ENCODE measurements at regions not wholly inside any gene's neighbourhood (a gene's known extent, or its start where the extent isn't known, plus 50 kb on each side); places are given as distances from the start of the nearest gene placed in this dataset.

DNA sequence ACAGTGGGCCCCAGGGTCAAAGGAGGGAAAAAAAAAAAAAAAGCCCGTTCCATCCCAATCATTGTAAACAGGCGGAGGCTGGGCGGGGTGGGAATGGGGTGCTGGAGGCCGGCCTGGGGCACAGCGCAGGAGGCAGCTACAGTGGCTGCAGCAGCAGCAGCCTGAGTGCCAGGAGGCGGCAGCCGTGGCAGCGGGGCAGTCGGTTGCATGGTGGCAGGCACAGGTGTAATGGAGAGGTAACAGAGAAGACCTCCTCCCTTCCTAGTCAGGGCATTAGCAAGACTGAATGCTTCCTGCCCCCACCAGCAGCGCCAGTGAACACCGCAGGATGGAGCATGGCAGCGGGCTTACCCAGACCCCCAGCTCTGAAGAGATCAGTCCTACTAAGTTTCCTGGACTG lies 279.1 kb upstream of the TTC14 start:
- Histone ChIP-seq H3K27ac (no peak overlapping the region), H3K9me3 (no peaks in the 10 kb centered on the region), H3K4me3 (no peak overlapping the region), H3K4me1 (no peaks in the 10 kb centered on the region), H3K27me3 (peaks cover 0 to 4% (median 0%) of the 10 kb centered on the region in 9 donors), H3K36me3 (no peaks in the 10 kb centered on the region)
- intact Hi-C loops (cut with DNase I): no loop called here
- no peak for ATAC-seq
- no peak for DNase-seq
- WGBS, 4 donors: 89 to 94% (median 92%) methylated on average over 12 of the region's 12 CpGs
- no peak for TF ChIP-seq POLR2A (IDR thresholded peaks at IDR 0.05)
- TF ChIP-seq, protein P1, sequence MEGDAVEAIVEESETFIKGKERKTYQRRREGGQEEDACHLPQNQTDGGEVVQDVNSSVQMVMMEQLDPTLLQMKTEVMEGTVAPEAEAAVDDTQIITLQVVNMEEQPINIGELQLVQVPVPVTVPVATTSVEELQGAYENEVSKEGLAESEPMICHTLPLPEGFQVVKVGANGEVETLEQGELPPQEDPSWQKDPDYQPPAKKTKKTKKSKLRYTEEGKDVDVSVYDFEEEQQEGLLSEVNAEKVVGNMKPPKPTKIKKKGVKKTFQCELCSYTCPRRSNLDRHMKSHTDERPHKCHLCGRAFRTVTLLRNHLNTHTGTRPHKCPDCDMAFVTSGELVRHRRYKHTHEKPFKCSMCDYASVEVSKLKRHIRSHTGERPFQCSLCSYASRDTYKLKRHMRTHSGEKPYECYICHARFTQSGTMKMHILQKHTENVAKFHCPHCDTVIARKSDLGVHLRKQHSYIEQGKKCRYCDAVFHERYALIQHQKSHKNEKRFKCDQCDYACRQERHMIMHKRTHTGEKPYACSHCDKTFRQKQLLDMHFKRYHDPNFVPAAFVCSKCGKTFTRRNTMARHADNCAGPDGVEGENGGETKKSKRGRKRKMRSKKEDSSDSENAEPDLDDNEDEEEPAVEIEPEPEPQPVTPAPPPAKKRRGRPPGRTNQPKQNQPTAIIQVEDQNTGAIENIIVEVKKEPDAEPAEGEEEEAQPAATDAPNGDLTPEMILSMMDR (IDR thresholded peaks at IDR 0.05): no peak

DNA sequence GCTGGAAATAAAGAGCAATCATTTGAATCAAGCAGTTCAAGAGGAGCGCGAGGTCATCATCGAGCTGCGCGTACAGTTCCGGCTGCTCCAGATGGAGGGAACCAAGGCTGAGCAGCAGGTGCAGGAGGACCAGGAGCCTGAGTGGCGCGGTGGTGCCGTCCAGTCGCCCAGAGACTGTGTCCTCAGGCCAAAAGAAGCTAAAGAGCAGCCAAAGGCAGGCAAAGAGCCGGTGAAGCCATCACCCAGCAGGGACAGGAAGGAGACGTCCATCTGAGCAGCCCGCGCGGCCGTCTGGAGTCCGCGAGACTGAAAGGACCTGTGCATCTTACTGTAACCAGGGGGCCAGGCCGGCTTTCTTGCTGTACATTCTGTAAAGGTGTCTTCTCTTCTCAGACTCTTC lies 277.2 kb upstream of the TTC14 start:
- intact Hi-C loops (cut with DNase I): no loop called here
- DNase-seq: no peak
- WGBS, 4 donors: 80 to 90% (median 88%) methylated on average over 19 of the region's 19 CpGs
- Histone ChIP-seq H3K4me1 (no peaks in the 10 kb centered on the region), H3K36me3 (no peaks in the 10 kb centered on the region), H3K9me3 (no peaks in the 10 kb centered on the region), H3K4me3 (no peak overlapping the region), H3K27ac (no peak overlapping the region), H3K27me3 (no peaks in the 10 kb centered on the region)
- ATAC-seq: no peak
- no peak for TF ChIP-seq POLR2A (IDR thresholded peaks at IDR 0.05)
- TF ChIP-seq, protein P1 (IDR thresholded peaks at IDR 0.05): no peak

DNA sequence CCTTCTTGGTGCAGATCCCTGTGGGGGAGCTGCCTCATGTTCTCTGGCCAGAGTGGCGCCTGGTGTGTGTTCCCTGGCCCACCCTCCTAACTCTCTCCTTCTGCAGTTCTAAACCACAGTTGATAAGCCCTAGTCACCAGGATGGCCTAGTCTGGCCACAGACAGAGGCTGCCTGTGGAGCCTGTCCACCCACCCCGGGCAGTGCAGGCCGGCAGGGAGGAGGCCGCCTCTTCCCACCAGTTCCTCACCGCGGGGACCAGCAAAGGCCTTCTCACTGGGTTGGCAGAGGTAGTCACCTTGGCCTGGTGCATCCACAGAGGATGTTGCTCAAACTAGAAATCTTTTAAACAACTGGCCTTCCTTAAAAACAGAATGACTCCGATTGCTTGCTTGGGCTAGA lies 276.4 kb upstream of the TTC14 start:
- Histone ChIP-seq H3K9me3 (no peaks in the 10 kb centered on the region), H3K27ac (no peak overlapping the region), H3K4me3 (no peak overlapping the region), H3K27me3 (no peaks in the 10 kb centered on the region), H3K36me3 (no peaks in the 10 kb centered on the region), H3K4me1 (no peaks in the 10 kb centered on the region)
- TF ChIP-seq, protein P1 (IDR thresholded peaks at IDR 0.05): no peak
- TF ChIP-seq POLR2A (IDR thresholded peaks at IDR 0.05): no peak
- ATAC-seq (no peak), DNase-seq (no peak)
- WGBS, 4 donors: 78 to 87% (median 85%) methylated on average over 5 to 7 of the region's 7 CpGs
- intact Hi-C loops (cut with DNase I): no loop called here

DNA sequence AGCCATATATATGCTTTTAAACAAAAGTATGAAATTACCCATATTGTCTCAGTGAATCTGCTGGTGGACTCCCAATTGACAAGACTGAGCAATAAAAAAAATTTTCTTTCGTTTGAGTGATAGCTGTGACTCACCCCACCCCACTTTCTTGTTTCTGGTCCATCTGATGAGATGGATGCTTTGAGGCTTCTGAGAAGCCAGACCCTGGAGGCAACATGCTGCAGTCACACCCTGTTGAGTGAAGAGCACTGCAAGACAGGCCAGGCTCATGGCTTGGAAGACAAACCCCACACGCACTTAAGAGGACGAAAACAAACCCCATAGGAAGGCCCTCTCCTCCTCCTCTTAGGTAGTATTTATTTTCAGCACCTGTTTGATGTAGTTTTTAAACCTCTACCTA lies 276.0 kb upstream of the TTC14 start:
- WGBS, 4 donors: 60 to 68% (median 63%) methylated on average over 3 of the region's 3 CpGs
- DNase-seq (no peak), ATAC-seq (no peak)
- Histone ChIP-seq H3K4me1 (no peaks in the 10 kb centered on the region), H3K4me3 (no peak overlapping the region), H3K36me3 (no peaks in the 10 kb centered on the region), H3K27me3 (no peaks in the 10 kb centered on the region), H3K9me3 (no peaks in the 10 kb centered on the region), H3K27ac (no peak overlapping the region)
- intact Hi-C loops (cut with DNase I): no loop called here
- TF ChIP-seq POLR2A (IDR thresholded peaks at IDR 0.05): no peak
- TF ChIP-seq, protein P1 (IDR thresholded peaks at IDR 0.05): no peak
